ENCODE measurements at regions not wholly inside any gene's neighbourhood (a gene's known extent, or its start where the extent isn't known, plus 50 kb on each side); places are given as distances from the start of the nearest gene placed in this dataset.

DNA sequence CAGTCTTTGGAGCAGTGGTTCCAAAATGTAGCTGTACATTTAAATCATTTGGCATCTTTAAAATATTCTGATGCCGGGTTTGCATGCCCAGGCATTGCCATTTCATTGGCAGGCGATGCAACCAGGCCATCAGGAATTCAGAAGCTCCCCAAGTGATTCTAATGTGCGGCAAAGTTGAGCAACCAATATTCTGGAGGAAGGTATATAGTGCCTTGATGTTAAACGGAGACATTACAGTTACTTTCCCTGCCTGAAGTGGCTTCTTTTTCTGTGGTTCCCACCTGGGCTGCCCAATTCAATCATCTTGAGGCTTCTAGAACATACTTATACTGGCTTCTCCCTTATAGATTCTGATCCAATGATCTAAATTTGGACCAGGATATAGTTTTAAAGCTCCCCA is 68.7 kb upstream of the PGM2 start:
- no peak for DNase-seq
- Histone ChIP-seq H3K9me2 (ENCODE audit: insufficient read depth) (no peaks in the 10 kb centered on the region), H3K9ac (no peak overlapping the region), H3K4me2 (ENCODE audit: unreplicated experiment) (no peak overlapping the region), H3K36me3 (ENCODE audit: low read depth) (no peaks in the 10 kb centered on the region), H3K4me1 (ENCODE audit: insufficient read depth) (peaks cover 9% of the 10 kb centered on the region), H3F3A (ENCODE audit: insufficient read depth) (peaks cover 8% of the 10 kb centered on the region; the same call in 1 of the 2 replicates), H3K9me3 (ENCODE audit: low read depth) (no peaks in the 10 kb centered on the region), H3K4me3 (no peak overlapping the region), H2AFZ (no peak overlapping the region), H3K79me2 (ENCODE audit: insufficient read depth) (no peaks in the 10 kb centered on the region), H4K20me1 (ENCODE audit: insufficient read depth) (no peaks in the 10 kb centered on the region), H3K27ac (no peak overlapping the region), H3K27me3 (replicated peaks; ENCODE audit: insufficient read depth) (peaks cover 2% of the 10 kb centered on the region; the same call in 1 of the 2 replicates)
- TF ChIP-seq EZH2phosphoT487 (IDR thresholded peaks at IDR 0.05; ENCODE audit: insufficient read depth, low read depth) = no peak
- no peak for TF ChIP-seq EZH2 (IDR thresholded peaks at IDR 0.05; ENCODE audit: insufficient read depth, poor library complexity, severe bottlenecking)
- WGBS, 2 experiments (ENCODE audit: low coverage in 1 of 2, low lambda C conversion rate in 2 of 2, missing lambda C conversion rate in 2 of 2) = 63 to 75% methylated on average over 4 of the region's 4 CpGs
- in situ Hi-C loops (cut with MboI) = no loop called here

DNA sequence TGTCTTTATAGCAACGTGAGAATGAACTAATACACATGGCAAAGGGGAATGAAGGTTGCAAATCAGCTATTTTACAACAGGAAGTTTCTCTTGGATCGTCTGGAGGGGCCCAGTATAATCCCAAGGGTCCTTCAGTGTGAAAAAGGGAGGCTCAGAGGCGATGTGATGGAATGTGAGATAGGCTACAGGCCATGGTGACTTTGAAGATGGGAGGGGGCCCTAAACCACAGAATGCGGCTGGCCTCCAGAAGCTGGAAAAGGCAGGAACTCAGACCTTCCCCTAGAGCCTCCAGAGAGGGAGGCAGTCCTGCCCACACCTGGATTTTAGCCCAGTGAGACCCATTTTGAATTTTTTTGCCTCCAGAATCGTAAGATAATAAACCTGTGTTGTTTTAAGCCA is 69.4 kb upstream of the PGM2 start:
- in situ Hi-C loops (cut with MboI) = no loop called here
- Histone ChIP-seq H3K27ac (no peak overlapping the region), H3K9me2 (ENCODE audit: insufficient read depth) (no peaks in the 10 kb centered on the region), H3K9me3 (ENCODE audit: low read depth) (no peaks in the 10 kb centered on the region), H3K4me3 (no peak overlapping the region), H3K4me1 (ENCODE audit: insufficient read depth) (peaks cover 9% of the 10 kb centered on the region), H3F3A (ENCODE audit: insufficient read depth) (peaks cover 8% of the 10 kb centered on the region; the same call in 1 of the 2 replicates), H3K9ac (no peak overlapping the region), H2AFZ (no peak overlapping the region), H3K36me3 (ENCODE audit: low read depth) (no peaks in the 10 kb centered on the region), H3K4me2 (ENCODE audit: unreplicated experiment) (no peak overlapping the region), H3K27me3 (replicated peaks; ENCODE audit: insufficient read depth) (no peaks in the 10 kb centered on the region; the same call in 1 of the 2 replicates), H4K20me1 (ENCODE audit: insufficient read depth) (no peaks in the 10 kb centered on the region), H3K79me2 (ENCODE audit: insufficient read depth) (no peaks in the 10 kb centered on the region)
- WGBS, 2 experiments (ENCODE audit: low coverage in 1 of 2, low lambda C conversion rate in 2 of 2, missing lambda C conversion rate in 2 of 2) = 53 to 63% methylated on average over 5 of the region's 5 CpGs
- TF ChIP-seq EZH2phosphoT487 (IDR thresholded peaks at IDR 0.05; ENCODE audit: insufficient read depth, low read depth) (no peak), EZH2 (IDR thresholded peaks at IDR 0.05; ENCODE audit: insufficient read depth, poor library complexity, severe bottlenecking) (no peak)
- no peak for DNase-seq

DNA sequence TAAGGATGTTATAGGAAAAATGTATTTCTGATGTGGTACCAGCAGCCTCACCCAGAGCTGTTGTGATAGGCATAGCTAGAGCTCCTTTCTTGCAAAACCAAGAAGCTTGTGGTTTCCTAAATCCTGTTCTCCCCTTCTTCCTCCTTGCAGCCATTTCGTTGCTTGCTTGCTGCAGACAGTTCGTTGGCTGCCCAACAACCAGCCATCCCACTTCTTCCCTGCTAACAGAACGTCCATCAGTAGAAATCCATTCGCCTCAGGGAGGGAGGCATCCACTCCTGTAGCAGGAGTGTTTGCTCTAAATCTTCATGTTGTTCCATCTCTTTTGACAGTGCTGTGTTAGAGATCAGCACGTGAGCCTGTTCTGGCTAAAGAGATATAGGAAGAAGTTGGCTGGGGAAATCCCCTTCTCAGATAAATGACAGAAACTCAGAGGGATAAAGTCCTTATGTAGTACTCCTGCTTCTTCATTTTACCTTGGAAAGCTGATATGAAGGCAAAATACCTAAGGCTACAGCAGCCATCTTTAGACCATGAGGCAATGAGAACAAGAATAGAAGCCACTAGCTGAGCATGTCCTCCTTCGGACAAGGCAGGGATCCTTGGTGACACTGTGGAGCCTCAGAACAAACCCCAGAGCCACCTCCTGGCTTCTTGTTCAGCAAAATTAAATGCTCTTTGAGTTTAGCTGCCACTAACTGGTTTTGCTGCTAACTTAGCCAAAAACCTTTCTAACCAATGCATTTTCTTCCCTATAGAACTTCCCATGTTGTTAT is 68.4 kb upstream of the RELL1 start:
- Histone ChIP-seq H3K79me2 (ENCODE audit: insufficient read depth) (no peaks in the 10 kb centered on the region), H3F3A (ENCODE audit: insufficient read depth) (peaks cover 8% of the 10 kb centered on the region; the same call in 1 of the 2 replicates), H3K27me3 (replicated peaks; ENCODE audit: insufficient read depth) (peaks cover 5% of the 10 kb centered on the region; the same call in 1 of the 2 replicates), H3K27ac (no peak overlapping the region), H3K9me3 (ENCODE audit: low read depth) (no peaks in the 10 kb centered on the region), H3K4me3 (no peak overlapping the region), H2AFZ (no peak overlapping the region), H3K9ac (no peak overlapping the region), H3K4me1 (ENCODE audit: insufficient read depth) (peaks cover 9% of the 10 kb centered on the region), H3K4me2 (ENCODE audit: unreplicated experiment) (no peak overlapping the region), H3K36me3 (ENCODE audit: low read depth) (no peaks in the 10 kb centered on the region), H4K20me1 (ENCODE audit: insufficient read depth) (no peaks in the 10 kb centered on the region), H3K9me2 (ENCODE audit: insufficient read depth) (no peaks in the 10 kb centered on the region)
- 35 to 58% methylated on average over 6 of the region's 6 CpGs for WGBS, 2 experiments (ENCODE audit: low coverage in 1 of 2, low lambda C conversion rate in 2 of 2, missing lambda C conversion rate in 2 of 2)
- DNase-seq = no peak
- TF ChIP-seq EZH2 (IDR thresholded peaks at IDR 0.05; ENCODE audit: insufficient read depth, poor library complexity, severe bottlenecking) (no peak), EZH2phosphoT487 (IDR thresholded peaks at IDR 0.05; ENCODE audit: insufficient read depth, low read depth) (no peak)
- in situ Hi-C loops (cut with MboI) = no loop called here

DNA sequence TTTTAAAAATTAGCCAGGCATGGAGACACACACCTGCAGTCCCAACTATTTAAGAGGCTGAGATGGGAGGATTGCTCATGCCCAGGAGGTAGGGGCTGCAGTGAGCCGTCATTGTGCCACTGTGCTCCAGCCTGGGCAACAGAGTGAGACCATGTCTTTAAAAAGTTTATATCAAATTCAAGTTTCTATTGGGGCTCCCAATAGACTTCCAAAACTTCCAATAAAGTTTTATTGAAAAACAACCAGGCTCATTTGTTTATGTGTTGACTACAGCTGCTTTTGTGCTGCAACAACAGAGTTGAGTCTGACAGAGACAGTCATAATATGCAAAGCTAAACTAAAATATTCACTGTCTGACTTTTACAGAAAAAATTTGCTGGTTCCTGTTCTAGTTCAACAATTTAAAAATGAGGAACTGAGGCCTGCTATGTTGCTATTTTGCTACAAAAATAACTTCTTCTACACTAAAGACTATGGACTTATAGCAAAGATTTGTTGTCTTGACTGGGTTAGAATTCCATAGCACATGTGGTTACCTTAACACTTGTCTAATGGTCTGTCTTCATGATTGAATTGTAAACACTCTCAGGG is 63.3 kb upstream of the RELL1 start:
- TF ChIP-seq EZH2 (IDR thresholded peaks at IDR 0.05; ENCODE audit: insufficient read depth, poor library complexity, severe bottlenecking) (no peak), EZH2phosphoT487 (IDR thresholded peaks at IDR 0.05; ENCODE audit: insufficient read depth, low read depth) (no peak)
- H3K4me1 ChIP-seq (ENCODE audit: insufficient read depth) = no peaks in the 10 kb centered on the region
- in situ Hi-C loops (cut with MboI) = no loop called here
- H3K36me3 ChIP-seq (ENCODE audit: low read depth) = no peaks in the 10 kb centered on the region
- H3K4me2 ChIP-seq (ENCODE audit: unreplicated experiment) = no peak overlapping the region
- no peaks in the 10 kb centered on the region for H3K79me2 ChIP-seq (ENCODE audit: insufficient read depth)
- WGBS, 2 experiments (ENCODE audit: low coverage in 1 of 2, low lambda C conversion rate in 2 of 2, missing lambda C conversion rate in 2 of 2) = 95 to 96% methylated on average over 1 of the region's 1 CpG
- no peaks in the 10 kb centered on the region for H3K9me2 ChIP-seq (ENCODE audit: insufficient read depth)
- H3K9me3 ChIP-seq (ENCODE audit: low read depth) = no peaks in the 10 kb centered on the region
- no peak overlapping the region for H3K27ac ChIP-seq
- no peaks in the 10 kb centered on the region for H4K20me1 ChIP-seq (ENCODE audit: insufficient read depth)
- no peaks in the 10 kb centered on the region for H3F3A ChIP-seq (ENCODE audit: insufficient read depth)
- no peak overlapping the region for H3K4me3 ChIP-seq
- H2AFZ ChIP-seq = no peak overlapping the region
- H3K27me3 ChIP-seq (replicated peaks; ENCODE audit: insufficient read depth) = peaks cover 5% of the 10 kb centered on the region; the same call in 1 of the 2 replicates
- DNase-seq = no peak
- H3K9ac ChIP-seq = no peak overlapping the region
